NB4 (cell line): ENCODE measurements at regions not wholly inside any gene's neighbourhood (a gene's known extent, or its start where the extent isn't known, plus 50 kb on each side); places are given as distances from the start of the nearest gene placed in this dataset.

ENCODE experiments used
- CTCF ChIP-seq: IDR thresholded peaks from one replicate; pipeline ENCODE4 v1.5.1; 2012; ENCODE audit warnings: low read depth, low read length
- POLR2A ChIP-seq: IDR thresholded peaks from 2 replicates; pipeline ENCODE4 v1.6.1; 2011; ENCODE audit warnings: mild to moderate bottlenecking; ENCODE audit not compliant: insufficient read length; ENCODE audit errors: extremely low read depth

GRCh38 chr6:14540276-14540675, 422.7 kb downstream of the CD83 start:
- TF ChIP-seq POLR2A (no peak), CTCF (no peak)
